Posterior vena cava (tissue), 2 donors: ENCODE measurements at regions not wholly inside any gene's neighbourhood (a gene's known extent, or its start where the extent isn't known, plus 50 kb on each side); places are given as distances from the start of the nearest gene placed in this dataset.

Source experiments
- DNase-seq: peaks from one replicate; pipeline ENCODE4 v3.0.0-alpha.2; 2020; ENCODE audit warnings: low spot score
- intact Hi-C, 2 donors: fragments of 100-400 bp; cut with DNase I; formaldehyde crosslinking; loops; one replicate each; pipeline versions ENCODE4 v1.14.1 to v1.14.2; 2022 to 2023
- donor health status: DM: yes; HTN: yes; CAD: no.
- donor health status: DM: yes; HTN: yes; CAD: no.

DNA sequence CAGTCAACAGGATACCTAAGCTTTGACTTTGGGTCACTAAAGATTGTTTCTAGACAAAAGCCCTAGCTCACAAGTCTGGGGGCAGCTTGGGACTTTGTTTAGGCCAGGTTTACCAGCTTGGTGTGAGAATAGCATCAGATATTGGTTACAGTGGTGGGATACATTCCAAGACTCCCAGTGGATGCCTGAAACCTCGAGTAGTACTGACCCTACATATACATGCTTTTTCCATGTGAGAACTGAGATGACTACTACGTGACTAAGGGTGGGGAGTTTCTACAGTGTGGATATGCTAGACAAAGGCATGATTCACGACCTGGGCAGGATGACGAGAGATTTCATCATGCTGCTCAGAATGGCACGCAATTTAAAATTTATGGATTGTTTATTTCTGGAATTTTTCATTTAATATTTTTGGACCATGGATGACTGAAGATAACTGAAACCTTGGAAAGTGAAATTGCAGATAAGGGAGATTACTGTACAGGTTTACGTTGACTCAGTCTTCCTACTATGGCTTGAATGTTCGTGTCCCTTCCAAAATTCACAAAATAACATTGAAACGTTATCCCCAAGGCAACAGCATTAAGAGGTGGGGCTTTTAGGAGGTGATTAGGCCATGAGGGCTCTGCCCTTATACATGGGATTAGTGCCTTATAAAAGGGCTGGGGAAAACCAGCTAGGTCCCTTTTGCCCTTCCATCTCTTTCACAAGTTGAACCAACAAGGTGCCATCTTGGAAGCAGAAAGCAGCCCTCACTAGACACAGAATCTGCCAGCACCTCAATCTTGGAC lies 50.2 kb upstream of the CTAGE1 start:
- peak; percentile 85 for DNase-seq
- intact Hi-C loops, result loop anchor here (5.0 kb wide), 2 partner anchors 94 to 296 kb away; no protein-coding TSS in a partner anchor

- DNase-seq, result no peak
- intact Hi-C loops, result loop anchor here (5.0 kb wide), 2 partner anchors 94 to 296 kb away; no protein-coding TSS in a partner anchor
These were observed 50.8 kb upstream of the CTAGE1 start for GRCh38 chr18:22468554-22468891.

- intact Hi-C loops, result loop anchor here (5.0 kb wide), 2 partner anchors 93 to 297 kb away; no protein-coding TSS in a partner anchor
- DNase-seq, result no peak
These were observed 51.5 kb upstream of the CTAGE1 start for GRCh38 chr18:22469061-22469734.

- intact Hi-C loops, result loop anchor here (2.0 to 5.0 kb wide), 3 partner anchors 75 to 298 kb away; no protein-coding TSS in a partner anchor
- DNase-seq, result no peak
These were observed 52.2 kb upstream of the CTAGE1 start for GRCh38 chr18:22469926-22470247.

GRCh38 chr18:22470248-22471235 lies 52.8 kb upstream of the CTAGE1 start:
- no peak for DNase-seq

DNA sequence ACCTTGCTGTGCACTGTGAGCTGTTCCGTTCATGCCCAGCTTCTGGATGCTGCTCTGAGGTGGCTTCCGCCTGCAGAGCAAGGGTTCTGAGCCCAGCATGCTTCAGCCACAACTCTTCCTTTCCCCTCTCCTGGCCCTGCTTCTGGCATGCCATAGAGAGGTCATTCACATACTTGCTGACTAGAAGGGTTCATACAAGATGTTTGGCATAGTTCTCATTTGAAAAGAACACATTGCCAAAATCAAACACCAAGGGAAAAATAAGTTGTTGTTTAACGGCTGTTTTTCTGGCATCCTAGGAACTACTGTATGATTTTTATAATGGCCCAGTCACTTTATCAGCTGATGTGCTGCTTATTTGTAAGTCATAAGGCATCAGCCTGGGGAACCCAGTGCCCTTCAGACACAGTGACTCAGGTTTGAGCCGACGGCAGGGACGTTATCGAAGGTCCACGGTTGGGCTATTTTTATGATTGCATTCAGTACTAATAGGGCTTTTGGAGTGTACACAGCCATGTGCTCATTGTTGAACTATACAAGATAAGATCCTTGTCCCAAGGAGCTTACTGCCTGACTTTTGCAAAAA lies 53.9 kb upstream of the CTAGE1 start:
- DNase-seq, result peak; percentile 85
- intact Hi-C loops, result loop anchor here (1.0 to 2.0 kb wide), 2 partner anchors 73 to 82 kb away; no protein-coding TSS in a partner anchor

More at GRCh38 chr18:22470248-22471235, 52.8 kb upstream of the CTAGE1 start:
- intact Hi-C loops, result loop anchor here in 1 of 2 donors (2.0 kb wide), 1 partner anchor 74 kb away; no protein-coding TSS in a partner anchor

DNA sequence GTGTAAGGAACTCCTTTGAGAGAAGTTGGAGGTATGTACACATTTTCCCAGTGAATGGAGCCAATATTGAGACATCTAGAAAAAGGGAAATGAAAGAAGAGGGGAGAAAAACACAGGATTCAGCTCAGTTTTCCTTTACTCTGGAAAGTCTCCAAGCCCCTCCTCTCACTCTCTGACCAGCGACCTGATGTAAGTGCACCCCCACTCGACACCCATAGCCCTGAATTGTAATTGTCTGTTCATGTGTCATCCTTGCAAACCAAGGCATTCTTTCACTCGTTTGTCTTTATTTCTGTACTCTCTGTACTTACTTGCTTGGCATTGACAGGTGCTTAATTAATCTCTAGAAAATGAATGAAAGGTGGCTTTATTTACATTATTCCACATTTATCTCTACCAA lies 55.7 kb upstream of the CTAGE1 start:
- intact Hi-C loops, result no loop called here

DNA sequence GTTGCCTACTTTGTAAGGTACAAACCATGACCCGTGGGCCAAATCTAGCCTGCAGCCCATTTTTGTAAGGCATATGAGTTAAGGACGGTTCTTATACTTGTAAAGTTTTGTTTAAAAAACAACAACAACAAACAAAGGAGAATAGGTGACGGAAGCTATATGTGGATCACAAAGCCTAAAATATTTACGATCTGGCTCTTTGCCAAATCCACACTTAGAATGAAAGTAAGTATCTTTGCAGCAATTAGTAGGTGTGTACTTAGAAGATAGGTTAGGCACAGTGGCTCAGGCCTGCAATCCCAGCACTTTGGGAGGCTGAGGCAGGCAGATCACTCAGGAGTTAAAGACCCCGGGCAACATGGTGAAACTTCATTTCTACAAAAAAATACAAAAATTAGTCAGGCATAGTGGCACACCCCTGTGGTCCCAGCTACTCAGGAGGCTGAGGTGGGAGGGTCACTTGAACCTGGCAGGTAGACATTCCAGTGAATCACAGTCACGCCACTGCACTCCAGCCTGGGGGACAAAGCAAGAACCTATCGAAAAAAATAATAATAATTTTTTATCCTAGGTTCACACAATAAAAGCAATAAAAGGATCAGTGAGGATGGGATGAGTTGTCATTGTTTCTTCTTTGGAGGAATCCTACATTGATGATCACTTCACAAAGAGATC lies 57.8 kb upstream of the CTAGE1 start:
- intact Hi-C loops, result no loop called here
- no peak for DNase-seq

More for the DNA sequence above, 55.7 kb upstream of the CTAGE1 start:
- DNase-seq, result no peak

- DNase-seq, result no peak
- intact Hi-C loops, result no loop called here
These were observed 59.5 kb upstream of the CTAGE1 start for GRCh38 chr18:22477222-22477621.

- no peak for DNase-seq
- intact Hi-C loops, result no loop called here
These were observed 65.2 kb upstream of the CTAGE1 start for GRCh38 chr18:22482948-22483347.

DNA sequence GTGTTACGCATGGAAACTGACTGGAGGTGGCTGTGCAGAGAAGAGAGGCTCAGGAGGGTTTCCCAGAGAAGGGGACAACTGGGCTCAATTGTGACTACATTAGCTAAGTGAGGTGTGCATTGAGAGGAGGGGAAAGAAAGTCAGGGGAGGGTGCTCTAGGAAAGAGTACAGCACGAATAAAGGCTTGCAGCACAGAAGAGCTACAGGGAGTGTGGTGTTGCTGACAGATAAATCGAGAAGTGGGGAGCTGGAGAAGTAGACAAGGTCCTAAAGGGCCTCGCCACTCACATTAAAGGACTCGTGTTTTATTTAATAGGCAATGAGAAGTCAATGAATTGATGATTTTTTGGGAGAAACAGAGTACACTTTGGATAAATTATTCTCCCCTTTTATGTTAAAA lies 65.7 kb upstream of the CTAGE1 start:
- DNase-seq, result no peak
- intact Hi-C loops, result no loop called here

DNA sequence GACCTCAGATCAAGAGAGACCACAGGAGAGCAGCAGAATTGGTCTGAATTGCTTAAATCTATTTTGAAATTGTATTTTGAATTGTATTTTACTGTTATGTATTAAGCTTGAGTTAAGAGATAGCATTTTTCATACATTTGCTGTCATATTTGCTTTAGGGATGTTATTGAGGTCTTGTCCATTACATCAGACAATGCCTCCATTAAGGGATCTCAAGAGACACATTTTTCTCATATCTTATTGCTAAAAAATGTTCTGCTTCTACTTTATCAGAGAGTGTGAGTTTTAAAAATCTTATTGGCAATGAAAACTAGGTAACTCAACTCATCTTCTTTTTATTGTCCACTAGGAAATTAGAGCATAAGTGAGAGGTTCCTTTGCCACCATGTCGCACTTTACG lies 66.8 kb upstream of the CTAGE1 start:
- DNase-seq, result no peak
- intact Hi-C loops, result no loop called here

DNA sequence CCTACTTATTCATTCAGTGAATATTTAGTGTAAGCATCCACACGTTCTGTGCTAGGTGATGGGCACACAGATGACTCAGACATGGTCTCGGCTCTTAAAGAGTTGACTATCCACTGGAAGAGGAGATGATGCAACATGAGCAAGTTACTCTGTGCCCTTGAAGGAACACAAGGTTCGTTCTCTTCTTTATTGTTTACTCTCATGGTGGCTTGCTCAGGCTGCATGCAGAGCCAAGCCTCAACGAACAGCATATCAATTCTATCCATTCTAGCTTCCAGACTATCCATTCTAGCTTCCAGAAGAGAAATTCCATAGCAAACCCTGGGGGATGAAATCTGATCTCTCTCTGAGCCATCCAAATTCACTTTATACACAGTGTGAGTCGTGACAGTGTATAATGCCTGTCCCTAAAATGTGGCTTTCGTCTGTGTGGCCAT lies 68.1 kb upstream of the CTAGE1 start:
- DNase-seq, result no peak
- intact Hi-C loops, result no loop called here

GRCh38 chr18:22486667-22487066 lies 69.0 kb upstream of the CTAGE1 start:
- intact Hi-C loops, result no loop called here
- DNase-seq, result no peak

- intact Hi-C loops, result no loop called here
- peak; percentile 88 for DNase-seq
These were observed 70.8 kb upstream of the CTAGE1 start for GRCh38 chr18:22488554-22488953.

DNA sequence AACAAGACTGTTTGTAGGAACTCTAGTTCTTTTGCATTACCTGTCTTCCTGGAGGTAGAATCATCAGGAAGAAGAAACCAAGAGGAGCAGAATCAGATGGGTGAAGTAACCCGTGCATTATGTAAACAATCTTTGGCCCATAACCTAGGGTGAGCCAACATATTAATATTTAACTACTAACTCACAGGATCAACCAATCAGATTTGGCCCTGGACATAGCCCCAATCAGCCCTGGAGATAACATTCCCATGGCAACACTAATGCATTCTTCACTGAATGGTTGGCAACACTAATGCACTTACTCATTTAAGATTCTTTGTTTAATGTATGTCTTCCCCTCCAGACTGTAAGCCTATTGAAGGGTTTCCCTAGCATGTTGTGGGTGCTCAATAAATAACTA lies 72.0 kb upstream of the CTAGE1 start:
- intact Hi-C loops, result no loop called here
- DNase-seq, result no peak

DNA sequence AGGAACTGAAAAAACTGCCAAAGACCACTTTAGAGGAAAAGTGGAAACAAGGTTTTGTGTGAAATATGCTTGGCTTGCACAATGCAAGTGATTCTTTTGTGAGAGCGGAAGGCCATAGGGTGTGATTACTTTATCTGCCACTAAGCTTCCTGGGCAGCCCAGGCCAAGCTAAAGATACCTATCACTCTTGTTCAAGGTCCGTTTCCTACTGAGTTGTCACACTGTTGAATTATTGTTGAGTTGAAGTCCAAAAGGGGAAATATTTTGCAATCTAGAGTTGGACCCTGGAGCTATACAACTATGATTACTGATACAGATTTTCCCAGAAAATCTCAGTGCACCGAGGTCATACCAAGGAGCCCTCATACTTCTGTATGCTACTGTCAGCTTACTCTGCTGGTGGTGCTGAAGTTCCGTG lies 72.7 kb upstream of the CTAGE1 start:
- DNase-seq, result no peak
- intact Hi-C loops, result no loop called here

GRCh38 chr18:22493255-22493654 lies 75.5 kb upstream of the CTAGE1 start:
- DNase-seq, result no peak
- intact Hi-C loops, result no loop called here

- intact Hi-C loops, result no loop called here
- DNase-seq, result no peak
These were observed 76.2 kb upstream of the CTAGE1 start for GRCh38 chr18:22493940-22494339.
